PFSK-1 (cell line): ENCODE measurements at regions not wholly inside any gene's neighbourhood (a gene's known extent, or its start where the extent isn't known, plus 50 kb on each side); places are given as distances from the start of the nearest gene placed in this dataset.

Experiments
- REST ChIP-seq, 2 experiments: IDR thresholded peaks; 2 replicates each; pipeline versions ENCODE4 v1.6.1 to v1.8.0; 2011 to 2012; ENCODE audit warnings: low read depth in 2 of 2, low read length in 2 of 2, control low read depth in 1 of 2, inconsistent platforms in 1 of 2, mild to moderate bottlenecking in 1 of 2, moderate library complexity in 1 of 2; ENCODE audit not compliant: insufficient read depth in 1 of 2
- SIN3A ChIP-seq: IDR thresholded peaks from 2 replicates; pipeline ENCODE4 v1.6.1; 2012; ENCODE audit warnings: mild to moderate bottlenecking, low read length, moderate library complexity, borderline replicate concordance; ENCODE audit not compliant: insufficient read depth
- TAF1 ChIP-seq: IDR thresholded peaks from 2 replicates; pipeline ENCODE4 v1.6.1; 2012; ENCODE audit warnings: low read length, control low read depth, borderline replicate concordance; ENCODE audit not compliant: insufficient read depth

DNA sequence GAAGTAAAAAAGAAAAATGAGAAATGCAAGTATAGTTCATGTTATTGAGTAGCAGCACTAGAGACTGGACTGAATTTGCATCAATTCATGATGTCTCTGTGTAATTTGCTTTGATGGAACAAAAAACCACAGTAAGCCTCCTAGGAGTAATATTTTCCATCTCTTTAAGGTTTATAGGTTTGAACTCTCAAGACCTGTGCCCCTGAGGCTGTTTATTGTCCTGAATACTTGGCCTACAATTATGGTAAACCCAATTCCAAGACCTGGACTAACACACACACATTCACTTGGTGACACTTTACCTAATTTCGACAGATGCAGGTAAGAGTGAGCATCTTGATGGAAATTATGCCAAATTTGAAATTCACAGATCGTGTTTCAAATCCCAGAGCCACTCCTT is 71.8 kb upstream of the ZNF521 start:
- TF ChIP-seq TAF1 (no peak), REST (IDR thresholded peaks at IDR 0.05; ENCODE audit: insufficient read depth in 1 of 2, low read depth in 2 of 2, low read length in 2 of 2) (no peak), SIN3A (no peak)
